ENCODE measurements at regions not wholly inside any gene's neighbourhood (a gene's known extent, or its start where the extent isn't known, plus 50 kb on each side); places are given as distances from the start of the nearest gene placed in this dataset.

- TF ChIP-seq POLR2AphosphoS5 (IDR thresholded peaks at IDR 0.05; ENCODE audit: low read depth, low read length), result no peak
- no peak for TF ChIP-seq TAF1 (IDR thresholded peaks at IDR 0.05; ENCODE audit: borderline replicate concordance, insufficient read depth, low read length)
These were observed 62.1 kb upstream of the C14orf180 start for GRCh38 chr14:104517426-104517825.
